ENCODE measurements at regions not wholly inside any gene's neighbourhood (a gene's known extent, or its start where the extent isn't known, plus 50 kb on each side); places are given as distances from the start of the nearest gene placed in this dataset.

GRCh38 chr7:68544851-68545250 lies 1053.4 kb upstream of the AUTS2 start:
- no peaks in the 10 kb centered on the region for H3K9me2 ChIP-seq (ENCODE audit: insufficient read depth)
- in situ Hi-C loops (cut with MboI): no loop called here
- H3K36me3 ChIP-seq (ENCODE audit: low read depth): no peaks in the 10 kb centered on the region
- no peak for TF ChIP-seq EZH2 (IDR thresholded peaks at IDR 0.05; ENCODE audit: insufficient read depth, poor library complexity, severe bottlenecking)
- no peak for TF ChIP-seq EZH2phosphoT487 (IDR thresholded peaks at IDR 0.05; ENCODE audit: insufficient read depth, low read depth)
- H3K9me3 ChIP-seq (ENCODE audit: low read depth): no peaks in the 10 kb centered on the region
- no peaks in the 10 kb centered on the region for H3K79me2 ChIP-seq (ENCODE audit: insufficient read depth)
- no peaks in the 10 kb centered on the region for H3K4me1 ChIP-seq (ENCODE audit: insufficient read depth)
- 6 to 14% methylated on average over 4 of the region's 4 CpGs for WGBS, 2 experiments (ENCODE audit: low coverage in 1 of 2, low lambda C conversion rate in 2 of 2, missing lambda C conversion rate in 2 of 2)
- no peak overlapping the region for H2AFZ ChIP-seq
- H3K27ac ChIP-seq: no peak overlapping the region
- no peak for DNase-seq
- H3K9ac ChIP-seq: no peak overlapping the region
- no peak overlapping the region for H3K4me2 ChIP-seq (ENCODE audit: unreplicated experiment)
- H3K4me3 ChIP-seq: no peak overlapping the region
- no peaks in the 10 kb centered on the region for H3K27me3 ChIP-seq (replicated peaks; ENCODE audit: insufficient read depth)
- H4K20me1 ChIP-seq (ENCODE audit: insufficient read depth): no peaks in the 10 kb centered on the region
- H3F3A ChIP-seq (ENCODE audit: insufficient read depth): no peaks in the 10 kb centered on the region

- Histone ChIP-seq H3K27ac (no peak overlapping the region), H3K4me1 (ENCODE audit: insufficient read depth) (no peaks in the 10 kb centered on the region), H4K20me1 (ENCODE audit: insufficient read depth) (no peaks in the 10 kb centered on the region), H3K79me2 (ENCODE audit: insufficient read depth) (no peaks in the 10 kb centered on the region), H3K27me3 (replicated peaks; ENCODE audit: insufficient read depth) (no peaks in the 10 kb centered on the region), H2AFZ (no peak overlapping the region), H3K9me2 (ENCODE audit: insufficient read depth) (no peaks in the 10 kb centered on the region), H3F3A (ENCODE audit: insufficient read depth) (no peaks in the 10 kb centered on the region), H3K9me3 (ENCODE audit: low read depth) (no peaks in the 10 kb centered on the region), H3K4me3 (no peak overlapping the region), H3K36me3 (ENCODE audit: low read depth) (no peaks in the 10 kb centered on the region), H3K4me2 (ENCODE audit: unreplicated experiment) (no peak overlapping the region), H3K9ac (no peak overlapping the region)
- in situ Hi-C loops (cut with MboI): no loop called here
- 70 to 71% methylated on average over 6 of the region's 6 CpGs for WGBS, 2 experiments (ENCODE audit: low coverage in 1 of 2, low lambda C conversion rate in 2 of 2, missing lambda C conversion rate in 2 of 2)
- no peak for DNase-seq
- no peak for TF ChIP-seq EZH2 (IDR thresholded peaks at IDR 0.05; ENCODE audit: insufficient read depth, poor library complexity, severe bottlenecking)
- TF ChIP-seq EZH2phosphoT487 (IDR thresholded peaks at IDR 0.05; ENCODE audit: insufficient read depth, low read depth): no peak
These were observed 1051.1 kb upstream of the AUTS2 start for GRCh38 chr7:68547181-68547580.

- TF ChIP-seq EZH2phosphoT487 (IDR thresholded peaks at IDR 0.05; ENCODE audit: insufficient read depth, low read depth) (no peak), EZH2 (IDR thresholded peaks at IDR 0.05; ENCODE audit: insufficient read depth, poor library complexity, severe bottlenecking) (no peak)
- no peak overlapping the region for H3K27ac ChIP-seq
- no peak for DNase-seq
- no peaks in the 10 kb centered on the region for H3K4me1 ChIP-seq (ENCODE audit: insufficient read depth)
- no peaks in the 10 kb centered on the region for H3K79me2 ChIP-seq (ENCODE audit: insufficient read depth)
- no peaks in the 10 kb centered on the region for H3F3A ChIP-seq (ENCODE audit: insufficient read depth)
- no peaks in the 10 kb centered on the region for H3K9me3 ChIP-seq (ENCODE audit: low read depth)
- H3K9me2 ChIP-seq (ENCODE audit: insufficient read depth): no peaks in the 10 kb centered on the region
- 64 to 65% methylated on average over 10 of the region's 10 CpGs for WGBS, 2 experiments (ENCODE audit: low coverage in 1 of 2, low lambda C conversion rate in 2 of 2, missing lambda C conversion rate in 2 of 2)
- no peak overlapping the region for H3K4me2 ChIP-seq (ENCODE audit: unreplicated experiment)
- no peaks in the 10 kb centered on the region for H3K36me3 ChIP-seq (ENCODE audit: low read depth)
- no peak overlapping the region for H3K9ac ChIP-seq
- no peaks in the 10 kb centered on the region for H3K27me3 ChIP-seq (replicated peaks; ENCODE audit: insufficient read depth)
- in situ Hi-C loops (cut with MboI): no loop called here
- no peaks in the 10 kb centered on the region for H4K20me1 ChIP-seq (ENCODE audit: insufficient read depth)
- H2AFZ ChIP-seq: no peak overlapping the region
- H3K4me3 ChIP-seq: no peak overlapping the region
These were observed 1050.5 kb upstream of the AUTS2 start for GRCh38 chr7:68547799-68548198.

GRCh38 chr7:68550027-68550426 lies 1048.2 kb upstream of the AUTS2 start:
- in situ Hi-C loops (cut with MboI): no loop called here
- no peaks in the 10 kb centered on the region for H3K36me3 ChIP-seq (ENCODE audit: low read depth)
- no peak overlapping the region for H3K9ac ChIP-seq
- DNase-seq: no peak
- no peaks in the 10 kb centered on the region for H4K20me1 ChIP-seq (ENCODE audit: insufficient read depth)
- no peaks in the 10 kb centered on the region for H3K27me3 ChIP-seq (replicated peaks; ENCODE audit: insufficient read depth)
- H3K9me3 ChIP-seq (ENCODE audit: low read depth): no peaks in the 10 kb centered on the region
- no peaks in the 10 kb centered on the region for H3K79me2 ChIP-seq (ENCODE audit: insufficient read depth)
- H3K4me2 ChIP-seq (ENCODE audit: unreplicated experiment): no peak overlapping the region
- no peak overlapping the region for H3K4me3 ChIP-seq
- no peaks in the 10 kb centered on the region for H3K4me1 ChIP-seq (ENCODE audit: insufficient read depth)
- H3F3A ChIP-seq (ENCODE audit: insufficient read depth): no peaks in the 10 kb centered on the region
- 25 to 45% methylated on average over 2 of the region's 2 CpGs for WGBS, 2 experiments (ENCODE audit: low coverage in 1 of 2, low lambda C conversion rate in 2 of 2, missing lambda C conversion rate in 2 of 2)
- no peaks in the 10 kb centered on the region for H3K9me2 ChIP-seq (ENCODE audit: insufficient read depth)
- no peak for TF ChIP-seq EZH2 (IDR thresholded peaks at IDR 0.05; ENCODE audit: insufficient read depth, poor library complexity, severe bottlenecking)
- TF ChIP-seq EZH2phosphoT487 (IDR thresholded peaks at IDR 0.05; ENCODE audit: insufficient read depth, low read depth): no peak
- no peak overlapping the region for H2AFZ ChIP-seq
- no peak overlapping the region for H3K27ac ChIP-seq

- Histone ChIP-seq H3K27me3 (replicated peaks; ENCODE audit: insufficient read depth) (no peaks in the 10 kb centered on the region), H3K9me3 (ENCODE audit: low read depth) (no peaks in the 10 kb centered on the region), H2AFZ (no peak overlapping the region), H4K20me1 (ENCODE audit: insufficient read depth) (no peaks in the 10 kb centered on the region), H3K79me2 (ENCODE audit: insufficient read depth) (no peaks in the 10 kb centered on the region), H3K36me3 (ENCODE audit: low read depth) (no peaks in the 10 kb centered on the region), H3K9me2 (ENCODE audit: insufficient read depth) (no peaks in the 10 kb centered on the region), H3K4me3 (no peak overlapping the region), H3K9ac (no peak overlapping the region), H3F3A (ENCODE audit: insufficient read depth) (no peaks in the 10 kb centered on the region), H3K27ac (no peak overlapping the region), H3K4me1 (ENCODE audit: insufficient read depth) (no peaks in the 10 kb centered on the region), H3K4me2 (ENCODE audit: unreplicated experiment) (no peak overlapping the region)
- TF ChIP-seq EZH2phosphoT487 (IDR thresholded peaks at IDR 0.05; ENCODE audit: insufficient read depth, low read depth): no peak
- TF ChIP-seq EZH2 (IDR thresholded peaks at IDR 0.05; ENCODE audit: insufficient read depth, poor library complexity, severe bottlenecking): no peak
- in situ Hi-C loops (cut with MboI): no loop called here
- no peak for DNase-seq
- WGBS, 2 experiments (ENCODE audit: low coverage in 1 of 2, low lambda C conversion rate in 2 of 2, missing lambda C conversion rate in 2 of 2): 18 to 19% methylated on average over 3 of the region's 3 CpGs
These were observed 1047.6 kb upstream of the AUTS2 start for GRCh38 chr7:68550635-68551034.

Measured in GM23248 (cell line).